ENCODE measurements at regions not wholly inside any gene's neighbourhood (a gene's known extent, or its start where the extent isn't known, plus 50 kb on each side); places are given as distances from the start of the nearest gene placed in this dataset.

- Mint-ChIP-seq H3K4me3 (no peak overlapping the region), H3K4me1 (no peaks in the 10 kb centered on the region), H3K9me3 (no peaks in the 10 kb centered on the region), H3K36me3 (ENCODE audit: low read depth) (no peaks in the 10 kb centered on the region), H3K27ac (no peak overlapping the region), H3K27me3 (no peaks in the 10 kb centered on the region)
- DNase-seq, result no peak
- TF ChIP-seq CTCF (IDR thresholded peaks at IDR 0.05), result no peak
- CTCF ChIA-PET, result no interaction called here
- POLR2A ChIA-PET, result no interaction called here
- intact Hi-C loops (cut with micrococcal nuclease), result no loop called here
- no peak for ATAC-seq (ENCODE audit: low read depth)
These were observed 250.7 kb downstream of the ARAP2 start for GRCh38 chr4:35993606-35994005.

GRCh38 chr4:36000941-36001557, 243.3 kb downstream of the ARAP2 start:
- H3K4me3 Mint-ChIP-seq, result no peak overlapping the region
- no peaks in the 10 kb centered on the region for H3K4me1 Mint-ChIP-seq
- POLR2A ChIA-PET, result no interaction called here
- peaks cover 12% of the 10 kb centered on the region for H3K36me3 Mint-ChIP-seq (ENCODE audit: low read depth)
- H3K27me3 Mint-ChIP-seq, result no peaks in the 10 kb centered on the region
- DNase-seq (no peak), ATAC-seq (ENCODE audit: low read depth) (no peak)
- H3K27ac Mint-ChIP-seq, result no peak overlapping the region
- CTCF ChIA-PET, result no interaction called here
- intact Hi-C loops (cut with micrococcal nuclease), result no loop called here
- no peak for TF ChIP-seq CTCF (IDR thresholded peaks at IDR 0.05)
- peaks cover 2% of the 10 kb centered on the region for H3K9me3 Mint-ChIP-seq

GRCh38 chr4:36003051-36003450, 241.3 kb downstream of the ARAP2 start:
- H3K4me3 Mint-ChIP-seq, result no peak overlapping the region
- intact Hi-C loops (cut with micrococcal nuclease), result no loop called here
- TF ChIP-seq CTCF (IDR thresholded peaks at IDR 0.05), result no peak
- ATAC-seq (ENCODE audit: low read depth) (no peak), DNase-seq (no peak)
- H3K9me3 Mint-ChIP-seq, result peaks cover 2% of the 10 kb centered on the region
- H3K36me3 Mint-ChIP-seq (ENCODE audit: low read depth), result peaks cover 14% of the 10 kb centered on the region
- POLR2A ChIA-PET, result no interaction called here
- no peaks in the 10 kb centered on the region for H3K4me1 Mint-ChIP-seq
- CTCF ChIA-PET, result no interaction called here
- H3K27ac Mint-ChIP-seq, result no peak overlapping the region
- H3K27me3 Mint-ChIP-seq, result no peaks in the 10 kb centered on the region

GRCh38 chr4:36004204-36004851, 240.0 kb downstream of the ARAP2 start:
- no peak for ATAC-seq (ENCODE audit: low read depth)
- Mint-ChIP-seq H3K4me1 (no peaks in the 10 kb centered on the region), H3K4me3 (no peak overlapping the region), H3K9me3 (peaks cover 2% of the 10 kb centered on the region), H3K27ac (no peak overlapping the region), H3K27me3 (no peaks in the 10 kb centered on the region), H3K36me3 (ENCODE audit: low read depth) (peaks cover 16% of the 10 kb centered on the region)
- no peak for DNase-seq
- intact Hi-C loops (cut with micrococcal nuclease), result no loop called here
- TF ChIP-seq CTCF (IDR thresholded peaks at IDR 0.05), result no peak
- ChIA-PET CTCF (no interaction called here), POLR2A (no interaction called here)

- CTCF ChIA-PET, result interaction anchor here (0.5 kb wide), 1 partner anchor 1500 kb away, joined by 3 read pairs; no protein-coding TSS in a partner anchor
- POLR2A ChIA-PET, result no interaction called here
- Mint-ChIP-seq H3K27me3 (no peaks in the 10 kb centered on the region), H3K36me3 (ENCODE audit: low read depth) (peaks cover 12% of the 10 kb centered on the region), H3K4me1 (no peaks in the 10 kb centered on the region), H3K27ac (no peak overlapping the region), H3K4me3 (no peak overlapping the region), H3K9me3 (peaks cover 2% of the 10 kb centered on the region)
- DNase-seq (no peak), ATAC-seq (ENCODE audit: low read depth) (no peak)
- no peak for TF ChIP-seq CTCF (IDR thresholded peaks at IDR 0.05)
- intact Hi-C loops (cut with micrococcal nuclease), result no loop called here
These were observed 238.1 kb downstream of the ARAP2 start for GRCh38 chr4:36006226-36006625.

Measured in activated B cell treated with CpG ODN at 0.5 μM for 24 hours (primary cell).